H1 (cell line): ENCODE measurements at regions not wholly inside any gene's neighbourhood (a gene's known extent, or its start where the extent isn't known, plus 50 kb on each side); places are given as distances from the start of the nearest gene placed in this dataset.

Experiments
- BACH1 ChIP-seq: IDR thresholded peaks from 2 replicates; pipeline ENCODE4 v1.6.1; 2012; ENCODE audit warnings: low read length, improper control_type of control experiment
- SP2 ChIP-seq: IDR thresholded peaks from 2 replicates; pipeline ENCODE4 v1.6.1; 2012; ENCODE audit warnings: mild to moderate bottlenecking, low read length, inconsistent platforms
- TF ChIP-seq, protein P1 (sequence below), 3 experiments: IDR thresholded peaks; 1 replicate in 2 of 3; 2 replicates in 1 of 3; pipeline versions ENCODE4 v1.5.1 to v1.6.1; 2011; ENCODE audit warnings: low read length in 3 of 3, mild to moderate bottlenecking in 3 of 3, inconsistent platforms in 2 of 3, low read depth in 1 of 3, moderate library complexity in 1 of 3; ENCODE audit not compliant: insufficient read depth in 1 of 3; ENCODE audit errors: control extremely low read depth in 1 of 3

DNA sequence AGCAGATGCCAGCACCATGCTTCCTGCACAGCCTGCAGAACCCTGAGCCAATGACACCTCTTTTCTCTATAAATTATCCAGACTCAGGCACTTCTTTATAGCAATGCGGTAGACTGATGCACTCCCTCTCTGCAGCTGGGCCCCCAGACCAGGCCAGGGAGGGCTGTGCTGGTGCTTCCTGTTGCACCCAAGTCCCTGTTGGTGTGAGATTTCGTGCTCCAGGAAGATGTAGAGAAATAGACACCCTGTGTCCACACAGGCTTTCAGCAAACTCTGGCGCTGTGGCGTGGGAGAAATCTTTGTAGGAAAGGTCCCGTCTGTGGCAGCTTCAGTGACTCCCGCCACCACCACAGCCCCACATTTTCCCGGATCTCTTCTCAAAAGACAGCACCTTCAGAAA lies 572.2 kb downstream of the GALR1 start:
- TF ChIP-seq SP2 (no peak), BACH1 (no peak)
- TF ChIP-seq, protein P1, sequence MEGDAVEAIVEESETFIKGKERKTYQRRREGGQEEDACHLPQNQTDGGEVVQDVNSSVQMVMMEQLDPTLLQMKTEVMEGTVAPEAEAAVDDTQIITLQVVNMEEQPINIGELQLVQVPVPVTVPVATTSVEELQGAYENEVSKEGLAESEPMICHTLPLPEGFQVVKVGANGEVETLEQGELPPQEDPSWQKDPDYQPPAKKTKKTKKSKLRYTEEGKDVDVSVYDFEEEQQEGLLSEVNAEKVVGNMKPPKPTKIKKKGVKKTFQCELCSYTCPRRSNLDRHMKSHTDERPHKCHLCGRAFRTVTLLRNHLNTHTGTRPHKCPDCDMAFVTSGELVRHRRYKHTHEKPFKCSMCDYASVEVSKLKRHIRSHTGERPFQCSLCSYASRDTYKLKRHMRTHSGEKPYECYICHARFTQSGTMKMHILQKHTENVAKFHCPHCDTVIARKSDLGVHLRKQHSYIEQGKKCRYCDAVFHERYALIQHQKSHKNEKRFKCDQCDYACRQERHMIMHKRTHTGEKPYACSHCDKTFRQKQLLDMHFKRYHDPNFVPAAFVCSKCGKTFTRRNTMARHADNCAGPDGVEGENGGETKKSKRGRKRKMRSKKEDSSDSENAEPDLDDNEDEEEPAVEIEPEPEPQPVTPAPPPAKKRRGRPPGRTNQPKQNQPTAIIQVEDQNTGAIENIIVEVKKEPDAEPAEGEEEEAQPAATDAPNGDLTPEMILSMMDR (IDR thresholded peaks at IDR 0.05; ENCODE audit: control extremely low read depth in 1 of 3, insufficient read depth in 1 of 3, low read depth in 1 of 3, low read length in 3 of 3): no peak
